ENCODE measurements at regions not wholly inside any gene's neighbourhood (a gene's known extent, or its start where the extent isn't known, plus 50 kb on each side); places are given as distances from the start of the nearest gene placed in this dataset.

GRCh38 chr7:89770161-89770560 lies 384.1 kb upstream of the STEAP1 start:
- Histone ChIP-seq H3K4me3 (ENCODE audit: low read depth, low read length) (no peak overlapping the region), H3K9ac (ENCODE audit: low read depth, low read length) (no peak overlapping the region), H3K36me3 (ENCODE audit: control insufficient read depth, insufficient read depth, low read length) (no peaks in the 10 kb centered on the region), H3K27me3 (ENCODE audit: control insufficient read depth, insufficient read depth, low read length) (no peaks in the 10 kb centered on the region), H3K27ac (ENCODE audit: low read depth, low read length) (no peak overlapping the region), H3K9me3 (ENCODE audit: control insufficient read depth, insufficient read depth, low read length) (no peaks in the 10 kb centered on the region), H3K4me1 (ENCODE audit: control insufficient read depth, insufficient read depth, low read length) (no peaks in the 10 kb centered on the region)

- Histone ChIP-seq H3K27ac (ENCODE audit: low read depth, low read length) (no peak overlapping the region), H3K9ac (ENCODE audit: low read depth, low read length) (no peak overlapping the region), H3K27me3 (ENCODE audit: control insufficient read depth, insufficient read depth, low read length) (no peaks in the 10 kb centered on the region), H3K4me3 (ENCODE audit: low read depth, low read length) (no peak overlapping the region), H3K9me3 (ENCODE audit: control insufficient read depth, insufficient read depth, low read length) (no peaks in the 10 kb centered on the region), H3K4me1 (ENCODE audit: control insufficient read depth, insufficient read depth, low read length) (no peaks in the 10 kb centered on the region), H3K36me3 (ENCODE audit: control insufficient read depth, insufficient read depth, low read length) (no peaks in the 10 kb centered on the region)
These were observed 383.1 kb upstream of the STEAP1 start for GRCh38 chr7:89771003-89771636.

GRCh38 chr7:89772276-89772675 lies 382.0 kb upstream of the STEAP1 start:
- H3K27me3 ChIP-seq (ENCODE audit: control insufficient read depth, insufficient read depth, low read length) = no peaks in the 10 kb centered on the region
- no peaks in the 10 kb centered on the region for H3K36me3 ChIP-seq (ENCODE audit: control insufficient read depth, insufficient read depth, low read length)
- H3K4me3 ChIP-seq (ENCODE audit: low read depth, low read length) = no peak overlapping the region
- H3K9me3 ChIP-seq (ENCODE audit: control insufficient read depth, insufficient read depth, low read length) = no peaks in the 10 kb centered on the region
- no peak overlapping the region for H3K9ac ChIP-seq (ENCODE audit: low read depth, low read length)
- no peaks in the 10 kb centered on the region for H3K4me1 ChIP-seq (ENCODE audit: control insufficient read depth, insufficient read depth, low read length)
- H3K27ac ChIP-seq (ENCODE audit: low read depth, low read length) = no peak overlapping the region

DNA sequence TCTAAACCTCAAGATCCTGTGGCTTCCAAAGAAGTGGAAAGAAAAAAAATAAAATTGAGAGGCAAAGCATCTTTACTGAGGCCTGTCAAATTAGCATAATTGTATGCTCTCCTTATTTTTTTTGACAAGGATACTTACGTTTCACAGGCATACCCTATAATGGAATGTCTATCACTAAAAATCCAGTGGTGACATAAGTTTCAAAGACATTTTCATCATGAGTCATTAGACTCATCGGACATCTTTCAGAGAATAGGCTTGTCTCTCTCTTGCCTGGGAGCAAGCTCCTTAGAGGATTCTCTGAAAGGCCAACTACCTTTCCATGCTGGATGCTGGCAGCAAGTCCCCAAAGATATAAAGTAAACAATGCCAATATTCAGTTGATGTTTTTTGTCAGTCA lies 380.7 kb upstream of the STEAP1 start:
- Histone ChIP-seq H3K9me3 (ENCODE audit: control insufficient read depth, insufficient read depth, low read length) (no peaks in the 10 kb centered on the region), H3K36me3 (ENCODE audit: control insufficient read depth, insufficient read depth, low read length) (no peaks in the 10 kb centered on the region), H3K27me3 (ENCODE audit: control insufficient read depth, insufficient read depth, low read length) (no peaks in the 10 kb centered on the region), H3K4me3 (ENCODE audit: low read depth, low read length) (no peak overlapping the region), H3K4me1 (ENCODE audit: control insufficient read depth, insufficient read depth, low read length) (no peaks in the 10 kb centered on the region), H3K9ac (ENCODE audit: low read depth, low read length) (no peak overlapping the region), H3K27ac (ENCODE audit: low read depth, low read length) (no peak overlapping the region)

GRCh38 chr7:89775459-89775858 lies 378.8 kb upstream of the STEAP1 start:
- no peak overlapping the region for H3K27ac ChIP-seq (ENCODE audit: low read depth, low read length)
- H3K4me3 ChIP-seq (ENCODE audit: low read depth, low read length) = no peak overlapping the region
- no peaks in the 10 kb centered on the region for H3K36me3 ChIP-seq (ENCODE audit: control insufficient read depth, insufficient read depth, low read length)
- H3K9ac ChIP-seq (ENCODE audit: low read depth, low read length) = no peak overlapping the region
- H3K27me3 ChIP-seq (ENCODE audit: control insufficient read depth, insufficient read depth, low read length) = no peaks in the 10 kb centered on the region
- H3K9me3 ChIP-seq (ENCODE audit: control insufficient read depth, insufficient read depth, low read length) = no peaks in the 10 kb centered on the region
- H3K4me1 ChIP-seq (ENCODE audit: control insufficient read depth, insufficient read depth, low read length) = no peaks in the 10 kb centered on the region

- no peaks in the 10 kb centered on the region for H3K27me3 ChIP-seq (ENCODE audit: control insufficient read depth, insufficient read depth, low read length)
- no peak overlapping the region for H3K9ac ChIP-seq (ENCODE audit: low read depth, low read length)
- H3K4me3 ChIP-seq (ENCODE audit: low read depth, low read length) = no peak overlapping the region
- no peaks in the 10 kb centered on the region for H3K36me3 ChIP-seq (ENCODE audit: control insufficient read depth, insufficient read depth, low read length)
- H3K4me1 ChIP-seq (ENCODE audit: control insufficient read depth, insufficient read depth, low read length) = no peaks in the 10 kb centered on the region
- no peaks in the 10 kb centered on the region for H3K9me3 ChIP-seq (ENCODE audit: control insufficient read depth, insufficient read depth, low read length)
- H3K27ac ChIP-seq (ENCODE audit: low read depth, low read length) = no peak overlapping the region
These were observed 377.3 kb upstream of the STEAP1 start for GRCh38 chr7:89776980-89777379.

DNA sequence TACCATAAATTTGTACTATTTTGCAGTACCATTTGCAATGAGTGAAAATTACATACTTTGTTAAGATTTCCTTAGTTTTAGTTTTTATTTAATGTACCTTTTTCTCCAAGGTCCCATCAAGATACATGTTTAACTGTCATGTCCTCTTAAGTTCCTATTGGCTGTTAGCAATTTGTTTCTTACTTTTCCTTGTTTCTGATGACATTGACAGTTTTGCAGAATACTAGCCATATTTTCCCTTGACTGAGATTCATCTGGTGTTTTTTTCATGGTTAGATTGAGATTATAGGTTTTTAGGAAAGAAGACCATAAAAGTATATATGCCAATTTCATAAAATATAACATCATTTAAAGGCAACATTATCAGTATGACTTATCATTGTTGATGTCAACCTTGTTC lies 376.8 kb upstream of the STEAP1 start:
- Histone ChIP-seq H3K9ac (ENCODE audit: low read depth, low read length) (no peak overlapping the region), H3K36me3 (ENCODE audit: control insufficient read depth, insufficient read depth, low read length) (no peaks in the 10 kb centered on the region), H3K27me3 (ENCODE audit: control insufficient read depth, insufficient read depth, low read length) (no peaks in the 10 kb centered on the region), H3K4me3 (ENCODE audit: low read depth, low read length) (no peak overlapping the region), H3K4me1 (ENCODE audit: control insufficient read depth, insufficient read depth, low read length) (no peaks in the 10 kb centered on the region), H3K27ac (ENCODE audit: low read depth, low read length) (no peak overlapping the region), H3K9me3 (ENCODE audit: control insufficient read depth, insufficient read depth, low read length) (no peaks in the 10 kb centered on the region)

DNA sequence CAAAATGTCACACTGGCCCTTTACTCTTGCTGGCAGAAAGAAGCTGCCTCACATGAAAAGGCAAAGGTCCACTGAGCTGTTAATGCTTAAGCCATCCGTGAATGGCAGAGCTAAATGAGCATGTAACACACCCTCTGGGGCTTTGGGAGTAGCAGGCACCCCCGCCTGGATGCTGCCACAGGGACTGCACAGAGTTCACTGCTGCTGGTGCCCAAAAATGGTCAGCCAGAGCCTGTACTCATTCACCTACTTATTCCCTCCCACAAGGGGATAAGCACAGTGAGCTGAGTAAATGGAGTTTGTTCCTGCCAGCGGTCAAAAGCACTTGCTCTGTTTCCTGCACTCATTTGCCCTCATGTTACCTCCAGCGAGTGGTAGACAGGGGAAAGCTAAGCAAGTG lies 374.0 kb upstream of the STEAP1 start:
- Histone ChIP-seq H3K36me3 (ENCODE audit: control insufficient read depth, insufficient read depth, low read length) (no peaks in the 10 kb centered on the region), H3K27me3 (ENCODE audit: control insufficient read depth, insufficient read depth, low read length) (no peaks in the 10 kb centered on the region), H3K9ac (ENCODE audit: low read depth, low read length) (no peak overlapping the region), H3K27ac (ENCODE audit: low read depth, low read length) (no peak overlapping the region), H3K4me3 (ENCODE audit: low read depth, low read length) (no peak overlapping the region), H3K9me3 (ENCODE audit: control insufficient read depth, insufficient read depth, low read length) (no peaks in the 10 kb centered on the region), H3K4me1 (ENCODE audit: control insufficient read depth, insufficient read depth, low read length) (no peaks in the 10 kb centered on the region)

DNA sequence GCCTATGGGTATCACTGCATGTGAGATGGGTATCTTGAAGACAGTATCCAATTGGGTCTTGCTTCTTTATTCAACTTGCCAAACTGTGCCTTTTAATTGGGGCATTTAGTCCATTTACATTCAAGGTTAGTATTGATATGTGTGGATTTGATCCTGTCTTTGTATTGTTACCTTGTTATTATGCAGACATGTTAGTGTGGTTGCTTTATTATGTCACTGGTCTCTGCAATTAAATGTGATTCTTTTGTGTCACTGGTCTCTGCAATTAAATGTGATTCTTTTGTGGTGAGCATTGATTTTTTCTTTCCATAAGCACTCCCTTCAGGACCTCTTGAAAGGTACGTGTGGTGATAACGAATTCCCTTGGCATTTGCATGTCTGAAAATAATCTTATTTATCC lies 357.8 kb upstream of the STEAP1 start:
- Histone ChIP-seq H3K27me3 (ENCODE audit: control insufficient read depth, insufficient read depth, low read length) (no peaks in the 10 kb centered on the region), H3K9ac (ENCODE audit: low read depth, low read length) (no peak overlapping the region), H3K36me3 (ENCODE audit: control insufficient read depth, insufficient read depth, low read length) (no peaks in the 10 kb centered on the region), H3K27ac (ENCODE audit: low read depth, low read length) (no peak overlapping the region), H3K9me3 (ENCODE audit: control insufficient read depth, insufficient read depth, low read length) (no peaks in the 10 kb centered on the region), H3K4me1 (ENCODE audit: control insufficient read depth, insufficient read depth, low read length) (no peaks in the 10 kb centered on the region), H3K4me3 (ENCODE audit: low read depth, low read length) (no peak overlapping the region)

- Histone ChIP-seq H3K4me1 (ENCODE audit: control insufficient read depth, insufficient read depth, low read length) (no peaks in the 10 kb centered on the region), H3K9ac (ENCODE audit: low read depth, low read length) (no peak overlapping the region), H3K36me3 (ENCODE audit: control insufficient read depth, insufficient read depth, low read length) (no peaks in the 10 kb centered on the region), H3K4me3 (ENCODE audit: low read depth, low read length) (no peak overlapping the region), H3K27me3 (ENCODE audit: control insufficient read depth, insufficient read depth, low read length) (no peaks in the 10 kb centered on the region), H3K9me3 (ENCODE audit: control insufficient read depth, insufficient read depth, low read length) (no peaks in the 10 kb centered on the region), H3K27ac (ENCODE audit: low read depth, low read length) (no peak overlapping the region)
These were observed 356.2 kb upstream of the STEAP1 start for GRCh38 chr7:89797965-89798598.

DNA sequence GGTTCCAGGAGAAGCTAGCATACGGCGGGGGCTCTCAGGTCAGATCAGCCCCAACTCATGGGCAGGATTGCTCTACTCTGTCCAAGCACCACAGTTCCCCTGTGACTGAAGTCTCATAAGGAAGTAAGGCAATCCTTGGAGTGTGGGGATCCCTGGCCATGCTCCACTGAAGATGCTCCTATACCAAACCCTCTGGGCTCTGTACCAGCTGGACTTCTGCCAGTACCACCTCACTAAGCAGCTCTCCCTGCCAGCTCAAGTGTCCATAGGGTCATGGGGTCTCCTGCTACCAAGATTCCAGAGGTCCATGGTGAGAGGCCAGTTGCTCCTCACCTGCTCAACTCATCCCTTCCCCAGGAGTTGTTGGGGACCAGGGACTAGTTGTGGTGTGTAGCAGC lies 355.7 kb upstream of the STEAP1 start:
- Histone ChIP-seq H3K4me3 (ENCODE audit: low read depth, low read length) (no peak overlapping the region), H3K36me3 (ENCODE audit: control insufficient read depth, insufficient read depth, low read length) (no peaks in the 10 kb centered on the region), H3K27me3 (ENCODE audit: control insufficient read depth, insufficient read depth, low read length) (no peaks in the 10 kb centered on the region), H3K9ac (ENCODE audit: low read depth, low read length) (no peak overlapping the region), H3K27ac (ENCODE audit: low read depth, low read length) (no peak overlapping the region), H3K9me3 (ENCODE audit: control insufficient read depth, insufficient read depth, low read length) (no peaks in the 10 kb centered on the region), H3K4me1 (ENCODE audit: control insufficient read depth, insufficient read depth, low read length) (no peaks in the 10 kb centered on the region)
